K562 (cell line): ENCODE measurements at regions not wholly inside any gene's neighbourhood (a gene's known extent, or its start where the extent isn't known, plus 50 kb on each side); places are given as distances from the start of the nearest gene placed in this dataset.

Experiments used
- ATAC-seq: fragments of 200-7000 bp; cut with Tn5 transposase; 3 replicates; pipeline ENCODE4 v1.9.1; 2020; ENCODE audit warnings: moderate library complexity
- BruUV-seq: library from RNA; stranded (reverse); fragments of 400-500 nt; replicated peaks from 2 replicates; lab custom pipeline; 2021; lab: Mats Ljungman, UMichigan
- CTCF ChIA-PET: fragments of 300-600 bp; formaldehyde crosslinking; extraction: SDS; loops from one replicate; lab custom pipeline; 2021; ENCODE audit warnings: low intra/inter-chr PET ratio; lab: Yijun Ruan, JAX
- POLR2A ChIA-PET: fragments of 300-600, 350-650 bp; sonication (Branson Sonifier 250); formaldehyde crosslinking; extraction: SDS; loops from one replicate; lab custom pipeline; 2021; ENCODE audit warnings: antibody characterized with exemption, inconsistent platforms; lab: Yijun Ruan, JAX
- DNase-seq, 4 experiments: peaks; one replicate each; pipeline versions ENCODE4 v3.0.0 to v3.0.0-alpha.2; 2011 to 2018; ENCODE audit warnings: low spot score in 3 of 4, mixed read lengths in 3 of 4; ENCODE audit errors: extremely low read depth in 1 of 4
- FAIRE-seq: peaks from 2 replicates; lab custom pipeline; 2011; peaks lifted over from hg19 to GRCh38; lab: Jason Lieb, UNC
- H2AFZ ChIP-seq: 2 replicates; pipeline ENCODE4 v1.6.0; 2011; ENCODE audit warnings: low read depth, low read length, control low read depth, inconsistent platforms
- H3K27ac ChIP-seq: fragments of 200-600 bp; 3 replicates; pipeline ENCODE4 v1.8.0; 2011; ENCODE audit warnings: low read depth, mild to moderate bottlenecking, control low read depth, inconsistent platforms, low read length, moderate library complexity, mixed read lengths; ENCODE audit errors: extremely low read depth
- H3K27me3 ChIP-seq, 2 experiments: fragments of 300-600 bp in 1 of 2; 2 replicates in 1 of 2; 3 replicates in 1 of 2; pipeline versions ENCODE4 v1.6.0 to v1.8.0; 2011; ENCODE audit warnings: inconsistent platforms in 2 of 2, low read length in 2 of 2, mild to moderate bottlenecking in 1 of 2, mixed read lengths in 1 of 2, moderate library complexity in 1 of 2; ENCODE audit not compliant: control insufficient read depth in 2 of 2, insufficient read depth in 2 of 2
- H3K36me3 ChIP-seq: fragments of 300-600 bp; 3 replicates; pipeline ENCODE4 v1.8.0; 2011; ENCODE audit warnings: mild to moderate bottlenecking, low read length, inconsistent platforms; ENCODE audit not compliant: control insufficient read depth, insufficient read depth
- H3K4me1 ChIP-seq, 2 experiments: fragments of 200-600 bp in 1 of 2; replicated peaks in 1 of 2; 2 replicates in 1 of 2; 3 replicates in 1 of 2; pipeline versions ENCODE4 v1.5.1 to v1.8.0; 2011; ENCODE audit warnings: inconsistent platforms in 2 of 2, low read length in 2 of 2, mild to moderate bottlenecking in 1 of 2, mixed read lengths in 1 of 2, moderate library complexity in 1 of 2; ENCODE audit not compliant: control insufficient read depth in 2 of 2, insufficient read depth in 2 of 2
- H3K4me2 ChIP-seq: 2 replicates; pipeline ENCODE4 v1.6.1; 2011; ENCODE audit warnings: low read length, control low read depth, inconsistent platforms, mixed read lengths; ENCODE audit not compliant: insufficient read depth
- H3K4me3 ChIP-seq: fragments of 200-600 bp; sonication (generic), shearing (Covaris generic); 2 replicates; pipeline ENCODE4 v1.5.1; 2016; ENCODE audit warnings: control low read depth, inconsistent platforms
- H3K79me2 ChIP-seq: fragments of 200-600 bp; 3 replicates; pipeline ENCODE4 v1.8.0; 2011; ENCODE audit warnings: low read length, inconsistent platforms; ENCODE audit not compliant: control insufficient read depth, insufficient read depth
- H3K9ac ChIP-seq, 2 experiments: 2 replicates each; pipeline versions ENCODE4 v1.6.0 to v1.6.1; 2011; ENCODE audit warnings: low read depth in 2 of 2, low read length in 2 of 2, control low read depth in 1 of 2, inconsistent platforms in 1 of 2, mild to moderate bottlenecking in 1 of 2, mixed read lengths in 1 of 2; ENCODE audit not compliant: insufficient read depth in 1 of 2
- H3K9me1 ChIP-seq: one replicate; pipeline ENCODE4 v1.6.0; 2011; ENCODE audit warnings: inconsistent platforms, mild to moderate bottlenecking, low read length, moderate library complexity; ENCODE audit not compliant: control insufficient read depth, insufficient read depth
- H3K9me3 ChIP-seq: replicated peaks from 2 replicates; pipeline ENCODE4 v1.5.1; 2011; ENCODE audit warnings: low read depth, low read length, inconsistent platforms; ENCODE audit not compliant: control insufficient read depth, insufficient read depth
- H4K20me1 ChIP-seq: replicated peaks from 2 replicates; pipeline ENCODE4 v1.6.1; 2011; ENCODE audit warnings: low read length, inconsistent platforms, mixed read lengths; ENCODE audit not compliant: control insufficient read depth, insufficient read depth
- MBD1 ChIP-seq: fragments of 250-450 bp; sonication (Bioruptor Pico); IDR thresholded peaks from 2 replicates; pipeline ENCODE4 v1.8.0; 2022; ENCODE audit warnings: inconsistent platforms
- RNF219 ChIP-seq: fragments of 250-450 bp; sonication (Bioruptor Pico); IDR thresholded peaks from 2 replicates; pipeline ENCODE4 v1.5.0; 2022; ENCODE audit warnings: mild to moderate bottlenecking
- RREB1 ChIP-seq: fragments of 250-450 bp; sonication (Bioruptor Pico); IDR thresholded peaks from 2 replicates; pipeline ENCODE4 v1.4.0; 2020
- SMAD3 ChIP-seq: fragments of 450-650 bp; formaldehyde crosslinking; conservative IDR thresholded peaks from 2 replicates; pipeline ENCODE4 v1.4.0; 2020; ENCODE audit warnings: mild to moderate bottlenecking
- SMARCB1 ChIP-seq: IDR thresholded peaks from 2 replicates; pipeline ENCODE4 v1.6.1; 2011; ENCODE audit warnings: improper control_type of control experiment, low read depth; ENCODE audit not compliant: insufficient read length
- SREBF1 ChIP-seq: fragments of 150-350 bp; IDR thresholded peaks from 2 replicates; pipeline ENCODE4 v1.6.1; 2014; ENCODE audit warnings: antibody characterized with exemption, low read depth, low read length, borderline replicate concordance
- THRAP3 ChIP-seq: fragments of 450-650 bp; IDR thresholded peaks from 2 replicates; pipeline ENCODE4 v1.6.1; 2016; ENCODE audit warnings: mild to moderate bottlenecking, inconsistent platforms, borderline replicate concordance
- ZNF398 ChIP-seq: fragments of 250-450 bp; sonication (Bioruptor Pico); IDR thresholded peaks from 2 replicates; pipeline ENCODE4 v1.8.0; 2021; ENCODE audit warnings: moderate library complexity, mild to moderate bottlenecking, inconsistent platforms
- WGBS: fragments of 100-300 bp; shearing (Covaris generic); methylation state at CpG from one replicate; pipeline ENCODE4 v1.1.6; 2016; ENCODE audit warnings: low coverage, mixed read lengths; ENCODE audit not compliant: insufficient coverage; ENCODE audit errors: missing lambda C conversion rate; 5-methylcytosine and 5-hydroxymethylcytosine counted together
- in situ Hi-C: fragments of 300-500 bp; cut with MboI; formaldehyde crosslinking; loops from 4 replicates; pipeline ENCODE4 v1.15.0; 2018; ENCODE audit warnings: inconsistent platforms, mixed read lengths
- intact Hi-C: fragments of 100-400 bp; cut with micrococcal nuclease; formaldehyde crosslinking; loops from 2 replicates; pipeline ENCODE4 v1.14.2; 2022

- TF ChIP-seq ZNF398 (CRISPR knock-in tag) (no peak), SREBF1 (no peak), THRAP3 (no peak)
Observed at GRCh38 chr2:56784046-56784445, 600.3 kb downstream of the CCDC85A start (continued).

- Histone ChIP-seq H3K27me3 (no peaks in the 10 kb centered on the region), H2AFZ (no peak overlapping the region), H3K36me3 (no peaks in the 10 kb centered on the region), H4K20me1 (no peaks in the 10 kb centered on the region), H3K9ac (no peak overlapping the region), H3K9me1 (no peaks in the 10 kb centered on the region), H3K9me3 (no peaks in the 10 kb centered on the region), H3K27ac (no peak overlapping the region), H3K4me1 (no peaks in the 10 kb centered on the region), H3K79me2 (no peaks in the 10 kb centered on the region), H3K4me2 (no peak overlapping the region), H3K4me3 (no peak overlapping the region)
- CTCF ChIA-PET = no interaction called here
- intact Hi-C loops = no loop called here
- no peak for FAIRE-seq
- in situ Hi-C loops = no loop called here
- 0% methylated on average over 2 of the region's 2 CpGs for WGBS
- no TSS peak for BruUV-seq
- ATAC-seq = no peak
- DNase-seq = no peak
- POLR2A ChIA-PET = no interaction called here
- TF ChIP-seq RNF219 (no peak), RREB1 (CRISPR knock-in tag) (no peak), SMARCB1 (no peak), SMAD3 (CRISPR knock-in tag) (no peak), MBD1 (CRISPR knock-in tag) (no peak)
Observed at GRCh38 chr2:56801214-56801613, 617.4 kb downstream of the CCDC85A start.
